Prostate gland (tissue), 2 donors: ENCODE measurements at regions not wholly inside any gene's neighbourhood (a gene's known extent, or its start where the extent isn't known, plus 50 kb on each side); places are given as distances from the start of the nearest gene placed in this dataset.

ENCODE experiments used
- CTCF ChIP-seq, 4 experiments: fragments of 200-600 bp in 2 of 4; fragments of 450-650 bp in 2 of 4; sonication (generic) in 2 of 4; IDR thresholded peaks; 1 replicate in 3 of 4; 2 replicates in 1 of 4; pipeline ENCODE4 v1.5.1; 2016 to 2019; ENCODE audit warnings: antibody characterized with exemption in 4 of 4, mild to moderate bottlenecking in 2 of 4, moderate library complexity in 2 of 4
- POLR2AphosphoS5 ChIP-seq: sonication (generic); formaldehyde crosslinking; IDR thresholded peaks from one replicate; pipeline ENCODE4 v1.6.1; 2017; ENCODE audit warnings: antibody characterized with exemption

GRCh38 chr1:232440325-232441035, 189.5 kb downstream of the SIPA1L2 start:
- TF ChIP-seq CTCF (IDR thresholded peaks at IDR 0.05), result no peak
- TF ChIP-seq POLR2AphosphoS5, result no peak
